HG03280 (cell line): ENCODE measurements at regions not wholly inside any gene's neighbourhood (a gene's known extent, or its start where the extent isn't known, plus 50 kb on each side); places are given as distances from the start of the nearest gene placed in this dataset.

Experiments
- ATAC-seq: cut with Tn5 transposase; IDR thresholded peaks from one replicate; pipeline ENCODE4 v1.9.1; 2021; ENCODE audit warnings: mild to moderate bottlenecking, moderate library complexity; ENCODE audit not compliant: unreplicated experiment

DNA sequence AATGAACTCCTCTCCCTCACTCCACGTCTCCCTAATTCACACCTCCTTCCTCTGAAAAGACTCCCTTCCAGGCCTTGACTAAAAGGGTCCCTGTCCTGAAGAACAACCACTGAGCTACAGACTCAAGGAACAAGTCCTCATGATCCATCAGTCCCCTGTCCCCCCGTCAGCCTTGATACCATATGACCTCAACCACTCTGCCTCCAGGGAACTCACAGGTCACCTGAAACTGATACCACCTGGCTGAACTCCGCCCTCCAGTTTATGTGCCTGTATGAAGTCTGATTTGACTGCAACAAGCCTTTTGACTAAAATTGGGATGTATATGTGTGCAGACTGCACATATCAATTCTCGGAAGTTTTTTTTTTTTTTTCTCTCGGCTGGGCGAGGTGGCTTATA lies 88.7 kb downstream of the UGCG start:
- peak; percentile 37 for ATAC-seq

DNA sequence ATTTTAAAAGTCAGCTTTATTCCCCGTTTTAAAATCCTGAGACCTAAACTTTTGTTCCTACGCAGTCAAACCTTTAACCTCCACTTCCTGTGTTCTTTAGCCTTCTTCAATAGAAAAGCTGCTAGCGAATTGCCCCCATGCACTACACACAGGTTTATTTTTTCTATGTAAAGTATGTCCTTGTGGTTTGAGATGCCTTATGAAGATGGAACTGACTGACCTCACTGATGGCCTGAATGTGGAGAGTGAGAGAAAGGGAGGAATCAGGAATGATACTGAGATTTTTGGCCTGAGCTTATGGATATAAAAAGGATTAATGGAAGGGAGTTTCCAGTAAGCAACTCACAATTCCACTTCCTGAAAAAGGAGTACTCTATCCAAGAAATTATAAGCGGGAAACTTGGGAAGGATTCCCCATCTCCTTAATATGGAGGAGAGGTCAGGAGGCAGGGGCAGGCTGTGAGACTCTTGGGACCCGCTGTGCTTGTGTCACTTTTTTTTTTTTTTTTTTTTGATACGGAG lies 89.5 kb downstream of the UGCG start:
- no peak for ATAC-seq
